Trophoblast cell (in vitro differentiated cells and primary cell): ENCODE measurements at regions not wholly inside any gene's neighbourhood (a gene's known extent, or its start where the extent isn't known, plus 50 kb on each side); places are given as distances from the start of the nearest gene placed in this dataset.

Experiments
- DNase-seq, 2 donors: peaks; one replicate each; pipeline ENCODE4 v3.0.0-alpha.2; 2016
- H2AFZ ChIP-seq: 2 replicates; pipeline ENCODE4 v1.6.1; 2013; ENCODE audit warnings: low read length, moderate library complexity, mild to moderate bottlenecking; ENCODE audit not compliant: insufficient read depth, poor library complexity
- H2AK5ac ChIP-seq: 2 replicates; pipeline ENCODE4 v1.6.1; 2013; ENCODE audit warnings: mild to moderate bottlenecking, low read length
- H2BK120ac ChIP-seq: 2 replicates; pipeline ENCODE4 v1.6.1; 2013; ENCODE audit warnings: low read length, mild to moderate bottlenecking, moderate library complexity; ENCODE audit not compliant: insufficient read depth, poor library complexity
- H2BK12ac ChIP-seq: 2 replicates; pipeline ENCODE4 v1.6.1; 2013; ENCODE audit warnings: mild to moderate bottlenecking, low read length, moderate library complexity
- H2BK5ac ChIP-seq: 2 replicates; pipeline ENCODE4 v1.6.1; 2013; ENCODE audit warnings: low read length, low read depth, moderate library complexity, mild to moderate bottlenecking; ENCODE audit not compliant: poor library complexity
- H3K14ac ChIP-seq: 2 replicates; pipeline ENCODE4 v1.6.1; 2013; ENCODE audit warnings: mild to moderate bottlenecking, low read length
- H3K18ac ChIP-seq: 2 replicates; pipeline ENCODE4 v1.6.1; 2013; ENCODE audit warnings: mild to moderate bottlenecking, low read length
- H3K23ac ChIP-seq: 2 replicates; pipeline ENCODE4 v1.6.1; 2013; ENCODE audit warnings: low read length
- H3K27ac ChIP-seq: 2 replicates; pipeline ENCODE4 v1.5.1; 2013; ENCODE audit warnings: low read depth, mild to moderate bottlenecking, inconsistent platforms, low read length, moderate library complexity
- H3K27me3 ChIP-seq: 2 replicates; pipeline ENCODE4 v1.6.1; 2013; ENCODE audit warnings: inconsistent platforms, mild to moderate bottlenecking, low read length, moderate library complexity; ENCODE audit not compliant: insufficient read depth
- H3K36me3 ChIP-seq, 2 experiments: 1 replicate in 1 of 2; 2 replicates in 1 of 2; pipeline ENCODE4 v1.6.1; 2013; ENCODE audit warnings: low read length in 2 of 2, mild to moderate bottlenecking in 2 of 2, moderate library complexity in 1 of 2; ENCODE audit not compliant: insufficient read depth in 2 of 2, control insufficient read depth in 1 of 2
- H3K4ac ChIP-seq: 2 replicates; pipeline ENCODE4 v1.6.1; 2013; ENCODE audit warnings: low read depth, mild to moderate bottlenecking, low read length, moderate library complexity
- H3K4me1 ChIP-seq, 2 experiments: 1 replicate in 1 of 2; 2 replicates in 1 of 2; pipeline ENCODE4 v1.6.1; 2013; ENCODE audit warnings: low read length in 2 of 2, mild to moderate bottlenecking in 2 of 2, moderate library complexity in 1 of 2; ENCODE audit not compliant: insufficient read depth in 2 of 2, control insufficient read depth in 1 of 2
- H3K4me2 ChIP-seq: 2 replicates; pipeline ENCODE4 v1.6.1; 2013; ENCODE audit warnings: inconsistent platforms, mild to moderate bottlenecking, low read length, moderate library complexity
- H3K4me3 ChIP-seq: 2 replicates; pipeline ENCODE4 v1.5.1; 2013; ENCODE audit warnings: mild to moderate bottlenecking, low read depth, low read length, inconsistent platforms
- H3K79me1 ChIP-seq: one replicate; pipeline ENCODE4 v1.6.1; 2013; ENCODE audit warnings: low read length
- H3K79me2 ChIP-seq: 2 replicates; pipeline ENCODE4 v1.6.1; 2013; ENCODE audit warnings: low read length, mild to moderate bottlenecking; ENCODE audit not compliant: control insufficient read depth, insufficient read depth, poor library complexity
- H3K9ac ChIP-seq: 2 replicates; pipeline ENCODE4 v1.6.1; 2013; ENCODE audit warnings: mild to moderate bottlenecking, low read length
- H3K9me3 ChIP-seq: 2 replicates; pipeline ENCODE4 v1.6.1; 2013; ENCODE audit warnings: low read depth, mild to moderate bottlenecking, control low read depth, inconsistent platforms, low read length; ENCODE audit not compliant: insufficient read depth
- H4K12ac ChIP-seq: 2 replicates; pipeline ENCODE4 v1.6.1; 2013; ENCODE audit warnings: low read depth, mild to moderate bottlenecking, low read length, moderate library complexity
- H4K8ac ChIP-seq: 2 replicates; pipeline ENCODE4 v1.6.1; 2013; ENCODE audit warnings: low read depth, mild to moderate bottlenecking, low read length, moderate library complexity
- H4K91ac ChIP-seq: one replicate; pipeline ENCODE4 v1.6.1; 2013; ENCODE audit warnings: low read depth, mild to moderate bottlenecking, low read length, moderate library complexity
- WGBS: extraction: QIAGEN DNeasy Blood & Tissue Kit; methylation state at CpG from one replicate; pipeline ENCODE4 v1.1.7; 2013; ENCODE audit warnings: missing lambda C conversion rate; ENCODE audit not compliant: insufficient read length, insufficient coverage; ENCODE audit errors: extremely low coverage; 5-methylcytosine and 5-hydroxymethylcytosine counted together

DNA sequence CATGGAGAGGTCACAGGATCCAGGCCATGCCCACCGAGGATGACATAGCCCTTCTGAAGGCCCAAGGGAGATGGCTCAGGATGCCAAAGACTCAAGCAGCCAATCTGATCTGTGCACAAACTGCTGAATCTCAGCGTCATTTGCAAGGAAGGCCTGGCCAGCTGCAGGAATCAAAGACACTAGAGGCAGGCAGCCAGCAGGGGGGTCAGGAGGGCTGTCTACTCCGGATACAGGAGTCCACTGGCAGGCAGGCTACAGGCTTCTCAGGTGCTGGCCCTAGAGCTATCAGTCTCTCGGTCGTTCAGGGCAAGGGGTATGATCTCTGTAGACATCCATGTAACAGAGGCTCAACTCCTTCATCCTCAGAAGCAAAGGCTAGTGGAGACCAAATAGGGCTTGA lies 1735.3 kb downstream of the TP53TG3F start:
- Histone ChIP-seq H3K79me2 (no peaks in the 10 kb centered on the region), H3K79me1 (no peaks in the 10 kb centered on the region), H3K36me3 (no peaks in the 10 kb centered on the region), H4K91ac (no peak overlapping the region), H3K9ac (no peak overlapping the region), H3K14ac (no peak overlapping the region), H2BK120ac (no peak overlapping the region), H2BK12ac (no peak overlapping the region), H3K4ac (no peak overlapping the region), H3K27ac (no peak overlapping the region), H4K12ac (no peak overlapping the region), H3K9me3 (peaks cover 45% of the 10 kb centered on the region), H3K4me3 (no peak overlapping the region), H2AFZ (no peak overlapping the region), H3K4me1 (no peaks in the 10 kb centered on the region), H2AK5ac (no peak overlapping the region), H4K8ac (no peak overlapping the region), H3K23ac (no peak overlapping the region), H2BK5ac (no peak overlapping the region), H3K18ac (no peak overlapping the region), H3K4me2 (no peak overlapping the region), H3K27me3 (no peaks in the 10 kb centered on the region)
- no CpG with 5 or more reads among the region's 5 CpGs for WGBS
- no peak for DNase-seq

DNA sequence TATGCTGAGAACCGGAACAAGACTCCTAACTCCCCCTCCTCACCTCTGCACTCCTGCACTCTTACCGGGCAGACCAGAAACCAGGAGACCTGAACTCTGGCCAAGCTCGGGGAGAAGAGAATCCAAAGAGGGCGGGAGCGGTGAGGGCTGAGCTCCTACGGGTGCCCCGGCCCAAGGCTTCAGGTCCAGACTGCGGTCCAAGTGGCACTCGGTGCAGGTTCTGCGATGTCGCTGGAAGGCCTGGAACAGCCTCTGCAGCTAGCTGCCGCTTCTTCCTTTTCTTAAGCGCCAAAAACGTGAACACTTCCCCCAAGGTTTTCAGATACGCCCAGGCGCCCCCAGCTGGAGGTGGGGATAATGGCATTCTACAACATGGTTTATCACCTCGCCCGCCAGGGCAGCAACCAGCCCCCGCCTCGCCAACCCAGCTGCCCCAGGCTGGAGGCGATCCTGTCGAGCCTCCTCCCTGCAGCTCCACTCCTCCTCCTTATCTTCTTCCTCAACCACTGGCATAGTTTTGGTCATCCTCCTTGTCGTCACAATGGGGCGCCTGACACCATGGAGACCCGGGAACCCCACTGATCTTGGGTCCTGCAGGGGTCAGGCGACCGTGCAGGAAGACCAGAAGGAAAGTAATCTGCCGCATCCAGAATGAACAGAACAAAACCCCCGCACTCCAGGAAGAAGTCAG lies 1735.9 kb downstream of the TP53TG3F start:
- WGBS, result no CpG with 5 or more reads among the region's 29 CpGs
- no peak overlapping the region for H3K23ac ChIP-seq
- H4K91ac ChIP-seq, result no peak overlapping the region
- no peaks in the 10 kb centered on the region for H3K79me1 ChIP-seq
- no peak overlapping the region for H2BK120ac ChIP-seq
- no peak overlapping the region for H3K9ac ChIP-seq
- peaks cover 45% of the 10 kb centered on the region for H3K9me3 ChIP-seq
- H3K4me3 ChIP-seq, result no peak overlapping the region
- H3K4me2 ChIP-seq, result no peak overlapping the region
- no peak overlapping the region for H2BK12ac ChIP-seq
- H3K18ac ChIP-seq, result no peak overlapping the region
- H2AFZ ChIP-seq, result no peak overlapping the region
- no peaks in the 10 kb centered on the region for H3K4me1 ChIP-seq
- no peak overlapping the region for H4K12ac ChIP-seq
- H3K27me3 ChIP-seq, result no peaks in the 10 kb centered on the region
- no peaks in the 10 kb centered on the region for H3K79me2 ChIP-seq
- no peak overlapping the region for H3K4ac ChIP-seq
- no peak for DNase-seq
- H3K36me3 ChIP-seq, result no peaks in the 10 kb centered on the region
- no peak overlapping the region for H2AK5ac ChIP-seq
- no peak overlapping the region for H2BK5ac ChIP-seq
- H3K14ac ChIP-seq, result no peak overlapping the region
- no peak overlapping the region for H3K27ac ChIP-seq
- H4K8ac ChIP-seq, result no peak overlapping the region

DNA sequence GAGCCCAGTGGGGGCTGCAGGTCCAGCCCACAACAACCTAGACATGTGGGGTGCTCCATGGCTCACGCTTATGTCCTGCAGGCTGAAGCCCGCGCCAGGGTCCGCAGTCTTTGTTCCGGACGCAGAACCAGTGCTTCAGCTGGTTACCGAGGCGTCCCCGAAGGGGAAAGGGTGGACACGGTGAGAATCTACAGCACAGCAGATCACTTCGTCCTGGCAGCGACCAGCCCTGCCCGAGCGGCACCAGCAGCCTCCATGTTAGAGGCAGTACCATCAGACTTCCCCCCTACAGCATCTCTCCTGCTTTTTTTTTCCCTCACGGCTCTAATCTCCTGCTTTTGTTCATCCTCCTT lies 1736.4 kb downstream of the TP53TG3F start:
- Histone ChIP-seq H3K9ac (no peak overlapping the region), H3K27me3 (no peaks in the 10 kb centered on the region), H4K8ac (no peak overlapping the region), H3K4me1 (no peaks in the 10 kb centered on the region), H3K4ac (no peak overlapping the region), H3K79me1 (no peaks in the 10 kb centered on the region), H3K23ac (no peak overlapping the region), H3K4me2 (no peak overlapping the region), H3K9me3 (peaks cover 49% of the 10 kb centered on the region), H2BK12ac (no peak overlapping the region), H3K79me2 (no peaks in the 10 kb centered on the region), H3K18ac (no peak overlapping the region), H3K36me3 (no peaks in the 10 kb centered on the region), H2AK5ac (no peak overlapping the region), H3K27ac (no peak overlapping the region), H3K14ac (no peak overlapping the region), H2BK5ac (no peak overlapping the region), H2AFZ (no peak overlapping the region), H3K4me3 (peak overlapping the region; percentile 51), H2BK120ac (no peak overlapping the region), H4K91ac (no peak overlapping the region), H4K12ac (no peak overlapping the region)
- no CpG with 5 or more reads among the region's 15 CpGs for WGBS
- DNase-seq, result no peak

DNA sequence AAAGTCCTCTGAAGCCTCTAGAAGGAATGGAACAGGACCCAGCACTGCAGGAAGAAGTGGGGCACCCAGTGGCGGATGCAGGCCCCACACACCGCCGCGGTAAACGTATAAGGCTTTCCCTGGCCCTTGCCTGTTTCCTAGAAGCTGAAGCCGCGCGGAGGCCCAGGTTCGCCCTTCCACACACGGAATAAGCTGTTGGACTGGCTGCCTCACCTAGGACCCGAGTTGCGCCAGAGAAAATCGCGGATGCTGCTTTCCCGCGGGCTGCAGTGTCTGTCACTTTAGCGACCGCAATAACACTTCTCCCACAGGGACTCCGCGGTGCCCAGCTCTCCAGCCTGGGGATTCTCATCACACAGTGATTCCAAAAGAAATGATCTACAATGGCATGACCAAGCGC lies 1736.9 kb downstream of the TP53TG3F start:
- no peaks in the 10 kb centered on the region for H3K4me1 ChIP-seq
- no peak overlapping the region for H3K27ac ChIP-seq
- H3K36me3 ChIP-seq, result no peaks in the 10 kb centered on the region
- no peak overlapping the region for H3K9ac ChIP-seq
- DNase-seq, result no peak
- no peaks in the 10 kb centered on the region for H3K79me2 ChIP-seq
- no peak overlapping the region for H2BK120ac ChIP-seq
- no peak overlapping the region for H4K8ac ChIP-seq
- no peak overlapping the region for H3K18ac ChIP-seq
- H2AFZ ChIP-seq, result no peak overlapping the region
- H4K12ac ChIP-seq, result no peak overlapping the region
- no CpG with 5 or more reads among the region's 21 CpGs for WGBS
- H3K4me3 ChIP-seq, result no peak overlapping the region
- no peak overlapping the region for H2BK12ac ChIP-seq
- no peaks in the 10 kb centered on the region for H3K79me1 ChIP-seq
- no peaks in the 10 kb centered on the region for H3K27me3 ChIP-seq
- H3K14ac ChIP-seq, result no peak overlapping the region
- H3K23ac ChIP-seq, result no peak overlapping the region
- no peak overlapping the region for H2BK5ac ChIP-seq
- H3K9me3 ChIP-seq, result peaks cover 53% of the 10 kb centered on the region
- H4K91ac ChIP-seq, result no peak overlapping the region
- no peak overlapping the region for H3K4me2 ChIP-seq
- H3K4ac ChIP-seq, result no peak overlapping the region
- no peak overlapping the region for H2AK5ac ChIP-seq
